ENCODE measurements at regions not wholly inside any gene's neighbourhood (a gene's known extent, or its start where the extent isn't known, plus 50 kb on each side); places are given as distances from the start of the nearest gene placed in this dataset.

- no peak for DNase-seq
- Histone ChIP-seq H3K27me3 (ENCODE audit: control insufficient read depth, insufficient read depth, low read length) (no peaks in the 10 kb centered on the region), H3K4me3 (ENCODE audit: insufficient read depth, low read depth, low read length) (no peak overlapping the region), H3K36me3 (replicated peaks; ENCODE audit: control insufficient read depth, insufficient read depth, low read length) (no peaks in the 10 kb centered on the region)
These were observed 135.7 kb downstream of the C1orf94 start for GRCh38 chr1:34312359-34312758.

GRCh38 chr1:34315974-34316373, 139.3 kb downstream of the C1orf94 start:
- H3K36me3 ChIP-seq (replicated peaks; ENCODE audit: control insufficient read depth, insufficient read depth, low read length): no peaks in the 10 kb centered on the region
- DNase-seq: no peak
- no peaks in the 10 kb centered on the region for H3K27me3 ChIP-seq (ENCODE audit: control insufficient read depth, insufficient read depth, low read length)
- H3K4me3 ChIP-seq (ENCODE audit: insufficient read depth, low read depth, low read length): no peak overlapping the region

GRCh38 chr1:34316773-34317172, 140.1 kb downstream of the C1orf94 start:
- Histone ChIP-seq H3K4me3 (ENCODE audit: insufficient read depth, low read depth, low read length) (no peak overlapping the region), H3K27me3 (ENCODE audit: control insufficient read depth, insufficient read depth, low read length) (no peaks in the 10 kb centered on the region), H3K36me3 (replicated peaks; ENCODE audit: control insufficient read depth, insufficient read depth, low read length) (no peaks in the 10 kb centered on the region)
- DNase-seq: no peak

- DNase-seq: no peak
- H3K27me3 ChIP-seq (ENCODE audit: control insufficient read depth, insufficient read depth, low read length): no peaks in the 10 kb centered on the region; the same call in 1 of the 2 replicates
- H3K36me3 ChIP-seq (replicated peaks; ENCODE audit: control insufficient read depth, insufficient read depth, low read length): no peaks in the 10 kb centered on the region
- H3K4me3 ChIP-seq (ENCODE audit: insufficient read depth, low read depth, low read length): no peak overlapping the region
These were observed 142.5 kb downstream of the C1orf94 start for GRCh38 chr1:34319218-34319617.

GRCh38 chr1:34320053-34320669, 143.5 kb downstream of the C1orf94 start:
- no peak for DNase-seq
- Histone ChIP-seq H3K4me3 (ENCODE audit: insufficient read depth, low read depth, low read length) (no peak overlapping the region), H3K36me3 (replicated peaks; ENCODE audit: control insufficient read depth, insufficient read depth, low read length) (no peaks in the 10 kb centered on the region), H3K27me3 (ENCODE audit: control insufficient read depth, insufficient read depth, low read length) (no peaks in the 10 kb centered on the region; the same call in 1 of the 2 replicates)

GRCh38 chr1:34322969-34323368, 146.3 kb downstream of the C1orf94 start:
- Histone ChIP-seq H3K4me3 (ENCODE audit: insufficient read depth, low read depth, low read length) (no peak overlapping the region), H3K36me3 (replicated peaks; ENCODE audit: control insufficient read depth, insufficient read depth, low read length) (no peaks in the 10 kb centered on the region), H3K27me3 (ENCODE audit: control insufficient read depth, insufficient read depth, low read length) (no peaks in the 10 kb centered on the region; the same call in 1 of the 2 replicates)
- DNase-seq: no peak

- no peak for DNase-seq
- Histone ChIP-seq H3K4me3 (ENCODE audit: insufficient read depth, low read depth, low read length) (no peak overlapping the region), H3K36me3 (replicated peaks; ENCODE audit: control insufficient read depth, insufficient read depth, low read length) (no peaks in the 10 kb centered on the region), H3K27me3 (ENCODE audit: control insufficient read depth, insufficient read depth, low read length) (no peaks in the 10 kb centered on the region; the same call in 1 of the 2 replicates)
These were observed 148.3 kb downstream of the C1orf94 start for GRCh38 chr1:34324879-34325440.

- H3K27me3 ChIP-seq (ENCODE audit: control insufficient read depth, insufficient read depth, low read length): no peaks in the 10 kb centered on the region; the same call in 1 of the 2 replicates
- DNase-seq: no peak
- H3K36me3 ChIP-seq (replicated peaks; ENCODE audit: control insufficient read depth, insufficient read depth, low read length): no peaks in the 10 kb centered on the region
- no peak overlapping the region for H3K4me3 ChIP-seq (ENCODE audit: insufficient read depth, low read depth, low read length)
These were observed 151.6 kb downstream of the C1orf94 start for GRCh38 chr1:34328281-34328799.

GRCh38 chr1:34330061-34330460, 153.4 kb downstream of the C1orf94 start:
- Histone ChIP-seq H3K36me3 (replicated peaks; ENCODE audit: control insufficient read depth, insufficient read depth, low read length) (no peaks in the 10 kb centered on the region), H3K4me3 (ENCODE audit: insufficient read depth, low read depth, low read length) (no peak overlapping the region), H3K27me3 (ENCODE audit: control insufficient read depth, insufficient read depth, low read length) (no peaks in the 10 kb centered on the region; the same call in 1 of the 2 replicates)
- no peak for DNase-seq

GRCh38 chr1:34331020-34331926, 154.6 kb downstream of the C1orf94 start:
- no peak for DNase-seq
- Histone ChIP-seq H3K4me3 (ENCODE audit: insufficient read depth, low read depth, low read length) (no peak overlapping the region), H3K36me3 (replicated peaks; ENCODE audit: control insufficient read depth, insufficient read depth, low read length) (no peaks in the 10 kb centered on the region), H3K27me3 (ENCODE audit: control insufficient read depth, insufficient read depth, low read length) (no peaks in the 10 kb centered on the region; the same call in 1 of the 2 replicates)

- Histone ChIP-seq H3K27me3 (ENCODE audit: control insufficient read depth, insufficient read depth, low read length) (no peaks in the 10 kb centered on the region; the same call in 1 of the 2 replicates), H3K4me3 (ENCODE audit: insufficient read depth, low read depth, low read length) (no peak overlapping the region), H3K36me3 (replicated peaks; ENCODE audit: control insufficient read depth, insufficient read depth, low read length) (no peaks in the 10 kb centered on the region)
- DNase-seq: no peak
These were observed 156.3 kb downstream of the C1orf94 start for GRCh38 chr1:34332996-34333395.

- no peak for DNase-seq
- Histone ChIP-seq H3K4me3 (ENCODE audit: insufficient read depth, low read depth, low read length) (no peak overlapping the region), H3K27me3 (ENCODE audit: control insufficient read depth, insufficient read depth, low read length) (no peaks in the 10 kb centered on the region; the same call in 1 of the 2 replicates), H3K36me3 (replicated peaks; ENCODE audit: control insufficient read depth, insufficient read depth, low read length) (no peaks in the 10 kb centered on the region)
These were observed 162.2 kb downstream of the C1orf94 start for GRCh38 chr1:34338871-34339270.

- H3K36me3 ChIP-seq (replicated peaks; ENCODE audit: control insufficient read depth, insufficient read depth, low read length): no peaks in the 10 kb centered on the region
- no peak for DNase-seq
- no peaks in the 10 kb centered on the region; the same call in 1 of the 2 replicates for H3K27me3 ChIP-seq (ENCODE audit: control insufficient read depth, insufficient read depth, low read length)
- no peak overlapping the region for H3K4me3 ChIP-seq (ENCODE audit: insufficient read depth, low read depth, low read length)
These were observed 165.2 kb downstream of the C1orf94 start for GRCh38 chr1:34341896-34342295.

- Histone ChIP-seq H3K36me3 (replicated peaks; ENCODE audit: control insufficient read depth, insufficient read depth, low read length) (no peaks in the 10 kb centered on the region), H3K27me3 (ENCODE audit: control insufficient read depth, insufficient read depth, low read length) (no peaks in the 10 kb centered on the region; the same call in 1 of the 2 replicates), H3K4me3 (ENCODE audit: insufficient read depth, low read depth, low read length) (no peak overlapping the region)
- DNase-seq: peak; percentile 19
These were observed 165.6 kb downstream of the C1orf94 start for GRCh38 chr1:34342334-34342733.

All from H7 (cell line).